H9 (cell line): ENCODE measurements at regions not wholly inside any gene's neighbourhood (a gene's known extent, or its start where the extent isn't known, plus 50 kb on each side); places are given as distances from the start of the nearest gene placed in this dataset.

ENCODE experiments used
- DNase-seq: peaks from one replicate; pipeline ENCODE4 v3.0.0-alpha.2; 2017
- H2AFZ ChIP-seq: one replicate; pipeline ENCODE4 v1.6.1; 2013; ENCODE audit warnings: mild to moderate bottlenecking, low read length, control low read depth, moderate library complexity
- H2AK5ac ChIP-seq: 2 replicates; pipeline ENCODE4 v1.6.1; 2013; ENCODE audit warnings: low read length, control low read depth, mixed read lengths; ENCODE audit not compliant: insufficient read length
- H2BK120ac ChIP-seq: one replicate; pipeline ENCODE4 v1.6.1; 2013; ENCODE audit warnings: low read depth, mild to moderate bottlenecking, low read length, control low read depth, inconsistent platforms; ENCODE audit not compliant: poor library complexity, severe bottlenecking
- H2BK12ac ChIP-seq: 2 replicates; pipeline ENCODE4 v1.6.1; 2013; ENCODE audit warnings: low read length, control low read depth, mixed read lengths, low read depth; ENCODE audit not compliant: insufficient read length
- H2BK15ac ChIP-seq: 2 replicates; pipeline ENCODE4 v1.6.1; 2013; ENCODE audit warnings: low read depth, low read length, control low read depth
- H2BK20ac ChIP-seq: one replicate; pipeline ENCODE4 v1.6.1; 2013; ENCODE audit warnings: low read depth, mild to moderate bottlenecking, low read length, control low read depth, inconsistent platforms; ENCODE audit not compliant: poor library complexity, severe bottlenecking
- H2BK5ac ChIP-seq: 2 replicates; pipeline ENCODE4 v1.6.1; 2013; ENCODE audit warnings: low read length, control low read depth, mixed read lengths; ENCODE audit not compliant: insufficient read length
- H3K14ac ChIP-seq: 2 replicates; pipeline ENCODE4 v1.6.1; 2013; ENCODE audit warnings: low read length, control low read depth; ENCODE audit not compliant: insufficient read depth
- H3K18ac ChIP-seq: 2 replicates; pipeline ENCODE4 v1.6.1; 2013; ENCODE audit warnings: low read depth, mild to moderate bottlenecking, mixed read lengths, low read length, control low read depth; ENCODE audit not compliant: insufficient read length
- H3K23ac ChIP-seq: 2 replicates; pipeline ENCODE4 v1.6.1; 2013; ENCODE audit warnings: low read length, control low read depth, mixed read lengths, low read depth; ENCODE audit not compliant: insufficient read length
- H3K23me2 ChIP-seq: 2 replicates; pipeline ENCODE4 v1.6.1; 2013; ENCODE audit warnings: low read depth, mild to moderate bottlenecking, mixed read lengths, low read length, control low read depth; ENCODE audit not compliant: insufficient read length, poor library complexity, severe bottlenecking
- H3K27ac ChIP-seq: 2 replicates; pipeline ENCODE4 v1.5.1; 2013; ENCODE audit warnings: low read length, control low read depth, mixed read lengths, low read depth; ENCODE audit not compliant: insufficient read length
- H3K27me3 ChIP-seq: 2 replicates; pipeline ENCODE4 v1.6.1; 2013; ENCODE audit warnings: low read length, control low read depth, inconsistent platforms; ENCODE audit not compliant: insufficient read depth
- H3K4ac ChIP-seq: 2 replicates; pipeline ENCODE4 v1.6.1; 2013; ENCODE audit warnings: low read depth, mild to moderate bottlenecking, control low read depth, inconsistent platforms, low read length, moderate library complexity
- H3K4me1 ChIP-seq: 2 replicates; pipeline ENCODE4 v1.6.1; 2013; ENCODE audit warnings: low read length, control low read depth, inconsistent platforms; ENCODE audit not compliant: insufficient read depth
- H3K4me2 ChIP-seq: 2 replicates; pipeline ENCODE4 v1.6.1; 2013; ENCODE audit warnings: low read length, control low read depth, mixed read lengths; ENCODE audit not compliant: insufficient read length, insufficient read depth
- H3K56ac ChIP-seq: 2 replicates; pipeline ENCODE4 v1.6.1; 2013; ENCODE audit warnings: low read depth, mild to moderate bottlenecking, mixed read lengths, low read length, control low read depth; ENCODE audit not compliant: insufficient read length
- H3K79me1 ChIP-seq: 2 replicates; pipeline ENCODE4 v1.6.1; 2013; ENCODE audit warnings: low read depth, mild to moderate bottlenecking, moderate library complexity, low read length, control low read depth, inconsistent platforms; ENCODE audit not compliant: insufficient read depth, poor library complexity, severe bottlenecking
- H3K79me2 ChIP-seq: 2 replicates; pipeline ENCODE4 v1.6.1; 2013; ENCODE audit warnings: low read length, control low read depth, inconsistent platforms; ENCODE audit not compliant: insufficient read depth
- H3K9ac ChIP-seq: 2 replicates; pipeline ENCODE4 v1.6.1; 2013; ENCODE audit warnings: low read length, control low read depth, mixed read lengths; ENCODE audit not compliant: insufficient read length; ENCODE audit errors: extremely low read depth
- H3K9me3 ChIP-seq: one replicate; pipeline ENCODE4 v1.6.1; 2013; ENCODE audit warnings: low read depth, low read length, inconsistent platforms; ENCODE audit not compliant: control insufficient read depth
- H3T11ph ChIP-seq: one replicate; pipeline ENCODE4 v1.6.1; 2013; ENCODE audit warnings: mild to moderate bottlenecking, low read length, control low read depth, inconsistent platforms
- H4K20me1 ChIP-seq: one replicate; pipeline ENCODE4 v1.6.1; 2013; ENCODE audit not compliant: control insufficient read depth, insufficient read length, insufficient read depth
- H4K5ac ChIP-seq: 2 replicates; pipeline ENCODE4 v1.6.1; 2013; ENCODE audit warnings: low read depth, mild to moderate bottlenecking, mixed read lengths, low read length, control low read depth; ENCODE audit not compliant: insufficient read length
- H4K8ac ChIP-seq: replicated peaks from 2 replicates; pipeline ENCODE4 v1.6.1; 2013; ENCODE audit warnings: low read length, control low read depth, mixed read lengths, low read depth; ENCODE audit not compliant: insufficient read length
- H4K91ac ChIP-seq: 2 replicates; pipeline ENCODE4 v1.6.1; 2013; ENCODE audit warnings: low read depth, mild to moderate bottlenecking, moderate library complexity, mixed read lengths, low read length, control low read depth; ENCODE audit not compliant: insufficient read length
- H3K27ac Mint-ChIP-seq, 3 experiments: 2 replicates in 2 of 3; 3 replicates in 1 of 3; pipeline ENCODE4 v1.8.0; 2020 to 2021; ENCODE audit warnings: mixed read lengths in 3 of 3, mild to moderate bottlenecking in 1 of 3, moderate library complexity in 1 of 3
- H3K27me3 Mint-ChIP-seq: 2 replicates; pipeline ENCODE4 v1.8.0; 2021; ENCODE audit warnings: low read depth, mild to moderate bottlenecking, moderate library complexity, mixed read lengths
- H3K36me3 Mint-ChIP-seq, 3 experiments: 2 replicates in 2 of 3; 3 replicates in 1 of 3; pipeline ENCODE4 v1.8.0; 2020 to 2021; ENCODE audit warnings: low read depth in 3 of 3, mixed read lengths in 3 of 3; ENCODE audit not compliant: insufficient read depth in 1 of 3
- H3K4me1 Mint-ChIP-seq, 2 experiments: 2 replicates each; pipeline ENCODE4 v1.8.0; 2020; ENCODE audit warnings: mixed read lengths in 2 of 2
- H3K4me3 Mint-ChIP-seq, 2 experiments: 2 replicates in 1 of 2; 3 replicates in 1 of 2; pipeline ENCODE4 v1.8.0; 2020 to 2021; ENCODE audit warnings: mild to moderate bottlenecking in 2 of 2, mixed read lengths in 2 of 2, moderate library complexity in 1 of 2
- H3K9me3 Mint-ChIP-seq, 2 experiments: 2 replicates in 1 of 2; 3 replicates in 1 of 2; pipeline ENCODE4 v1.8.0; 2020; ENCODE audit warnings: mild to moderate bottlenecking in 2 of 2, mixed read lengths in 2 of 2, moderate library complexity in 1 of 2
- WGBS: extraction: QIAGEN DNeasy Blood & Tissue Kit; methylation state at CpG from one replicate; pipeline ENCODE4 v1.1.7; 2013; ENCODE audit warnings: missing lambda C conversion rate, low lambda C conversion rate, mixed read lengths; ENCODE audit not compliant: insufficient read length; ENCODE audit errors: extremely low coverage; 5-methylcytosine and 5-hydroxymethylcytosine counted together
- TF ChIP-seq, protein P1 (sequence below): fragments of 200-600 bp; sonication (generic); conservative IDR thresholded peaks from 3 replicates; pipeline ENCODE4 v1.8.0; 2021; ENCODE audit warnings: antibody characterized with exemption, mild to moderate bottlenecking

DNA sequence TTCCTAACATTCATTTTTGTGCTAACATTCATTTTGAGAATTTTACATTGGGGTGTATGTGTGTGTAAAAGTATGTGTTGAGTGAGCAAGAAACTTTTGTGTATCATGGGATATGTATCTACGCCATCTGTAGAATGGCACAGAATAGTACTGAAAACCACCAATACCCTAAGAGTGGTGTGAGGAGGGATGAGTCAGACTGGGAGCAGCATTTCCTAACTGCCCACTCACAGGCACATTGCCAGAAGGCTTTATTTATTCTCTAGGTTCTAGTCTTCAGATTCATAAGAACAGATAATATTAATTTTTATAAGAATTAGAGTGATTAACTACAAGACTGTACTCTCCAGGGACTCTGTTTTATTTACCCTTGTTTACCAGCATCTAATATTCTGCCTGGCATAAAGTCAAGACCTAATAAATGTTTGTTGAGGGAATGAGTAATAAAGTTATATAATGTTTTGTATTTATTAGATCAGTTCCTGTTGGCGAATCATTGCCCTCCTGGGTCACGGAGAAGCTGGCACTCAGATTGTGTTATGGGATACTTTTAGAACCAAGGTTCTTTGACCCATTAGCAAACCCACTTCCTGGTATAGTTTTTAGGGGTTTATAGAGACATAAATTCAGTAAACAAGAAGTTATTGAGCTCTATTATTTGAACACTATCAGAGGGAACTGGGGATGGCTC is 159.1 kb upstream of the PPP2R2B start:
- no peak overlapping the region for H3K4me2 ChIP-seq

More for the DNA sequence above, 159.1 kb upstream of the PPP2R2B start:
- Histone ChIP-seq H2AK5ac (no peak overlapping the region), H3K23me2 (no peaks in the 10 kb centered on the region), H4K20me1 (no peaks in the 10 kb centered on the region), H3K9me3 (no peaks in the 10 kb centered on the region), H2BK120ac (no peak overlapping the region), H2BK5ac (no peak overlapping the region), H3K56ac (no peak overlapping the region), H4K5ac (no peak overlapping the region), H3K79me2 (no peaks in the 10 kb centered on the region), H3K27me3 (no peaks in the 10 kb centered on the region), H3K14ac (no peak overlapping the region), H3K18ac (no peak overlapping the region), H3K4ac (no peak overlapping the region), H3K4me1 (peaks cover 2% of the 10 kb centered on the region; the same call in 1 of the 2 replicates), H3K9ac (no peak overlapping the region), H4K91ac (no peak overlapping the region), H4K8ac (no peak overlapping the region), H2AFZ (no peak overlapping the region), H2BK12ac (no peak overlapping the region), H2BK20ac (no peak overlapping the region), H3T11ph (no peak overlapping the region), H3K79me1 (no peaks in the 10 kb centered on the region), H3K27ac (no peak overlapping the region), H2BK15ac (no peak overlapping the region), H3K23ac (no peak overlapping the region)
- Mint-ChIP-seq H3K27ac (no peak overlapping the region), H3K9me3 (no peaks in the 10 kb centered on the region; a peak in 1 of 5 replicates), H3K27me3 (no peaks in the 10 kb centered on the region; the same call in 1 of the 2 replicates), H3K4me1 (peaks cover 2 to 5% of the 10 kb centered on the region in 2 experiments; a peak in 1 of 4 replicates), H3K36me3 (no peaks in the 10 kb centered on the region), H3K4me3 (no peak overlapping the region)
- no CpG with 5 or more reads among the region's 3 CpGs for WGBS
- TF ChIP-seq, protein P1, sequence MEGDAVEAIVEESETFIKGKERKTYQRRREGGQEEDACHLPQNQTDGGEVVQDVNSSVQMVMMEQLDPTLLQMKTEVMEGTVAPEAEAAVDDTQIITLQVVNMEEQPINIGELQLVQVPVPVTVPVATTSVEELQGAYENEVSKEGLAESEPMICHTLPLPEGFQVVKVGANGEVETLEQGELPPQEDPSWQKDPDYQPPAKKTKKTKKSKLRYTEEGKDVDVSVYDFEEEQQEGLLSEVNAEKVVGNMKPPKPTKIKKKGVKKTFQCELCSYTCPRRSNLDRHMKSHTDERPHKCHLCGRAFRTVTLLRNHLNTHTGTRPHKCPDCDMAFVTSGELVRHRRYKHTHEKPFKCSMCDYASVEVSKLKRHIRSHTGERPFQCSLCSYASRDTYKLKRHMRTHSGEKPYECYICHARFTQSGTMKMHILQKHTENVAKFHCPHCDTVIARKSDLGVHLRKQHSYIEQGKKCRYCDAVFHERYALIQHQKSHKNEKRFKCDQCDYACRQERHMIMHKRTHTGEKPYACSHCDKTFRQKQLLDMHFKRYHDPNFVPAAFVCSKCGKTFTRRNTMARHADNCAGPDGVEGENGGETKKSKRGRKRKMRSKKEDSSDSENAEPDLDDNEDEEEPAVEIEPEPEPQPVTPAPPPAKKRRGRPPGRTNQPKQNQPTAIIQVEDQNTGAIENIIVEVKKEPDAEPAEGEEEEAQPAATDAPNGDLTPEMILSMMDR, result no peak
- DNase-seq, result no peak
